Memory B cell (primary cell): ENCODE measurements at regions not wholly inside any gene's neighbourhood (a gene's known extent, or its start where the extent isn't known, plus 50 kb on each side); places are given as distances from the start of the nearest gene placed in this dataset.
A peak's percentile ranks its signal among the peaks of the same experiment; 100 is the strongest.

ENCODE experiments used
- ATAC-seq: fragments of 150-1000 bp; cut with Tn5 transposase; 2 replicates; pipeline ENCODE4 v1.10.0; 2021; ENCODE audit warnings: low read depth, mild to moderate bottlenecking, moderate library complexity
- DNase-seq, 2 donors: peaks; one replicate each; pipeline ENCODE4 v3.0.0; 2022; ENCODE audit warnings: low spot score in 2 of 2
- H3K27ac Mint-ChIP-seq: one replicate; pipeline ENCODE4 v1.8.0; 2022; ENCODE audit warnings: mild to moderate bottlenecking, moderate library complexity, mixed read lengths
- H3K27me3 Mint-ChIP-seq: one replicate; pipeline ENCODE4 v1.8.0; 2022; ENCODE audit warnings: mixed read lengths
- H3K36me3 Mint-ChIP-seq: one replicate; pipeline ENCODE4 v1.8.0; 2022; ENCODE audit warnings: mild to moderate bottlenecking, mixed read lengths
- H3K4me1 Mint-ChIP-seq: one replicate; pipeline ENCODE4 v1.8.0; 2022; ENCODE audit warnings: mixed read lengths
- H3K4me3 Mint-ChIP-seq: one replicate; pipeline ENCODE4 v1.8.0; 2022; ENCODE audit warnings: mild to moderate bottlenecking, moderate library complexity, mixed read lengths
- H3K9me3 Mint-ChIP-seq: one replicate; pipeline ENCODE4 v1.8.0; 2022; ENCODE audit warnings: mixed read lengths

GRCh38 chr9:109912726-109913460 is 132.9 kb downstream of the PALM2AKAP2 start:
- no peaks in the 10 kb centered on the region for H3K9me3 Mint-ChIP-seq
- H3K27me3 Mint-ChIP-seq, result no peaks in the 10 kb centered on the region
- DNase-seq (no peak), ATAC-seq (no peak)
- H3K27ac Mint-ChIP-seq, result no peak overlapping the region
- H3K36me3 Mint-ChIP-seq, result no peaks in the 10 kb centered on the region
- H3K4me1 Mint-ChIP-seq, result peaks cover 35% of the 10 kb centered on the region
- H3K4me3 Mint-ChIP-seq, result peak overlapping the region; percentile 2

- ATAC-seq, result no peak
- no peaks in the 10 kb centered on the region for H3K27me3 Mint-ChIP-seq
- no peak for DNase-seq
- no peak overlapping the region for H3K27ac Mint-ChIP-seq
- H3K36me3 Mint-ChIP-seq, result no peaks in the 10 kb centered on the region
- H3K4me3 Mint-ChIP-seq, result peak overlapping the region; percentile 2
- peaks cover 40% of the 10 kb centered on the region for H3K4me1 Mint-ChIP-seq
- H3K9me3 Mint-ChIP-seq, result no peaks in the 10 kb centered on the region
Measured at GRCh38 chr9:109913461-109913810, 133.4 kb downstream of the PALM2AKAP2 start.

GRCh38 chr9:109914280-109915027 is 134.5 kb downstream of the PALM2AKAP2 start:
- H3K4me3 Mint-ChIP-seq, result peak overlapping the region; percentile 42
- H3K4me1 Mint-ChIP-seq, result peaks cover 45% of the 10 kb centered on the region
- ATAC-seq (peak; percentile 75), DNase-seq (peak in 1 of 2 donors; percentile 28)
- H3K9me3 Mint-ChIP-seq, result no peaks in the 10 kb centered on the region
- no peaks in the 10 kb centered on the region for H3K27me3 Mint-ChIP-seq
- H3K36me3 Mint-ChIP-seq, result no peaks in the 10 kb centered on the region
- no peak overlapping the region for H3K27ac Mint-ChIP-seq

- DNase-seq (no peak), ATAC-seq (no peak)
- H3K27me3 Mint-ChIP-seq, result no peaks in the 10 kb centered on the region
- H3K27ac Mint-ChIP-seq, result peak overlapping the region; percentile 96
- no peak overlapping the region for H3K4me3 Mint-ChIP-seq
- no peaks in the 10 kb centered on the region for H3K36me3 Mint-ChIP-seq
- H3K4me1 Mint-ChIP-seq, result peaks cover 57% of the 10 kb centered on the region
- H3K9me3 Mint-ChIP-seq, result peaks cover 1% of the 10 kb centered on the region
Measured at GRCh38 chr9:109916316-109916715, 136.3 kb downstream of the PALM2AKAP2 start.

GRCh38 chr9:109918339-109919163 is 138.6 kb downstream of the PALM2AKAP2 start:
- Mint-ChIP-seq H3K9me3 (peaks cover 1% of the 10 kb centered on the region), H3K27ac (peak overlapping the region; percentile 96), H3K27me3 (no peaks in the 10 kb centered on the region), H3K4me3 (peak overlapping the region; percentile 75), H3K4me1 (peaks cover 63% of the 10 kb centered on the region), H3K36me3 (no peaks in the 10 kb centered on the region)
- ATAC-seq (peak; percentile 79), DNase-seq (peak in 1 of 2 donors; percentile 16)

GRCh38 chr9:109919736-109920408 is 139.9 kb downstream of the PALM2AKAP2 start:
- DNase-seq, result no peak
- no peaks in the 10 kb centered on the region for H3K27me3 Mint-ChIP-seq
- H3K9me3 Mint-ChIP-seq, result peaks cover 1% of the 10 kb centered on the region
- H3K27ac Mint-ChIP-seq, result peak overlapping the region; percentile 96
- H3K4me3 Mint-ChIP-seq, result peak overlapping the region; percentile 44
- no peaks in the 10 kb centered on the region for H3K36me3 Mint-ChIP-seq
- ATAC-seq, result no peak
- peaks cover 53% of the 10 kb centered on the region for H3K4me1 Mint-ChIP-seq

GRCh38 chr9:109922617-109923470 is 142.8 kb downstream of the PALM2AKAP2 start:
- ATAC-seq (no peak), DNase-seq (no peak)
- Mint-ChIP-seq H3K27me3 (no peaks in the 10 kb centered on the region), H3K36me3 (no peaks in the 10 kb centered on the region), H3K9me3 (peaks cover 1% of the 10 kb centered on the region), H3K4me1 (peaks cover 48% of the 10 kb centered on the region), H3K27ac (no peak overlapping the region), H3K4me3 (no peak overlapping the region)

GRCh38 chr9:109923471-109923760 is 143.4 kb downstream of the PALM2AKAP2 start:
- Mint-ChIP-seq H3K9me3 (peaks cover 1% of the 10 kb centered on the region), H3K27me3 (no peaks in the 10 kb centered on the region), H3K27ac (no peak overlapping the region), H3K4me3 (no peak overlapping the region), H3K36me3 (no peaks in the 10 kb centered on the region), H3K4me1 (peaks cover 42% of the 10 kb centered on the region)
- ATAC-seq (no peak), DNase-seq (no peak)

GRCh38 chr9:109923806-109924205 is 143.8 kb downstream of the PALM2AKAP2 start:
- no peak overlapping the region for H3K27ac Mint-ChIP-seq
- peaks cover 1% of the 10 kb centered on the region for H3K9me3 Mint-ChIP-seq

GRCh38 chr9:109925799-109926198 is 145.8 kb downstream of the PALM2AKAP2 start:
- Mint-ChIP-seq H3K4me3 (peak overlapping the region; percentile 25), H3K4me1 (peaks cover 34% of the 10 kb centered on the region), H3K36me3 (no peaks in the 10 kb centered on the region), H3K27ac (peak overlapping the region; percentile 69), H3K9me3 (no peaks in the 10 kb centered on the region), H3K27me3 (no peaks in the 10 kb centered on the region)
- no peak for ATAC-seq
- no peak for DNase-seq

More at GRCh38 chr9:109923806-109924205, 143.8 kb downstream of the PALM2AKAP2 start:
- DNase-seq (no peak), ATAC-seq (no peak)
- H3K4me1 Mint-ChIP-seq, result peaks cover 38% of the 10 kb centered on the region
- no peaks in the 10 kb centered on the region for H3K36me3 Mint-ChIP-seq
- H3K4me3 Mint-ChIP-seq, result no peak overlapping the region
- H3K27me3 Mint-ChIP-seq, result no peaks in the 10 kb centered on the region

GRCh38 chr9:109926421-109926869 is 146.4 kb downstream of the PALM2AKAP2 start:
- Mint-ChIP-seq H3K4me1 (peaks cover 31% of the 10 kb centered on the region), H3K9me3 (no peaks in the 10 kb centered on the region), H3K36me3 (no peaks in the 10 kb centered on the region), H3K4me3 (peak overlapping the region; percentile 73), H3K27ac (peak overlapping the region; percentile 84), H3K27me3 (no peaks in the 10 kb centered on the region)
- ATAC-seq (peak; percentile 80), DNase-seq (no peak)

GRCh38 chr9:109931623-109932022 is 151.6 kb downstream of the PALM2AKAP2 start:
- ATAC-seq (no peak), DNase-seq (no peak)
- no peaks in the 10 kb centered on the region for H3K27me3 Mint-ChIP-seq
- no peak overlapping the region for H3K27ac Mint-ChIP-seq
- H3K4me3 Mint-ChIP-seq, result no peak overlapping the region
- H3K9me3 Mint-ChIP-seq, result no peaks in the 10 kb centered on the region
- H3K36me3 Mint-ChIP-seq, result no peaks in the 10 kb centered on the region
- H3K4me1 Mint-ChIP-seq, result peaks cover 32% of the 10 kb centered on the region
